ENCODE measurements at regions not wholly inside any gene's neighbourhood (a gene's known extent, or its start where the extent isn't known, plus 50 kb on each side); places are given as distances from the start of the nearest gene placed in this dataset.
A peak's percentile ranks its signal among the peaks of the same experiment; 100 is the strongest.
"Not testable (repeated sequence)": the region's sequence is repeated elsewhere in the genome, so short reads cannot be mapped to it uniquely, and the experiment has no call there.

- not testable (repeated sequence) for DNase-seq
Observed at GRCh38 chr4:131352371-131352770, 1796.7 kb upstream of the PCDH10 start.

GRCh38 chr4:131366714-131367113, 1782.4 kb upstream of the PCDH10 start:
- no peak for DNase-seq

- DNase-seq = no peak
Observed at GRCh38 chr4:131367441-131367840, 1781.7 kb upstream of the PCDH10 start.

- no peak for DNase-seq
Observed at GRCh38 chr4:131370846-131371245, 1778.2 kb upstream of the PCDH10 start.

- no peak for DNase-seq
Observed at GRCh38 chr4:131381055-131381454, 1768.0 kb upstream of the PCDH10 start.

- DNase-seq = no peak
Observed at GRCh38 chr4:131382839-131383238, 1766.3 kb upstream of the PCDH10 start.

GRCh38 chr4:131388277-131388676, 1760.8 kb upstream of the PCDH10 start:
- DNase-seq = no peak

- no peak for DNase-seq
Observed at GRCh38 chr4:131408102-131408501, 1741.0 kb upstream of the PCDH10 start.

- DNase-seq = no peak
Observed at GRCh38 chr4:131411393-131411792, 1737.7 kb upstream of the PCDH10 start.

- DNase-seq = no peak
Observed at GRCh38 chr4:131419147-131419546, 1729.9 kb upstream of the PCDH10 start.

GRCh38 chr4:131426023-131426758, 1722.9 kb upstream of the PCDH10 start:
- DNase-seq = no peak

GRCh38 chr4:131427000-131427399, 1722.1 kb upstream of the PCDH10 start:
- no peak for DNase-seq

- no peak for DNase-seq
Observed at GRCh38 chr4:131430302-131430701, 1718.8 kb upstream of the PCDH10 start.

GRCh38 chr4:131441004-131441688, 1707.9 kb upstream of the PCDH10 start:
- DNase-seq = no peak

GRCh38 chr4:131447883-131448282, 1701.2 kb upstream of the PCDH10 start:
- no peak for DNase-seq

- no peak for DNase-seq
Observed at GRCh38 chr4:131450572-131451209, 1698.4 kb upstream of the PCDH10 start.

GRCh38 chr4:131459430-131460101, 1689.5 kb upstream of the PCDH10 start:
- DNase-seq = no peak

GRCh38 chr4:131470360-131470759, 1678.7 kb upstream of the PCDH10 start:
- DNase-seq = no peak

- no peak for DNase-seq
Observed at GRCh38 chr4:131488772-131489171, 1660.3 kb upstream of the PCDH10 start.

- not testable (repeated sequence) for DNase-seq
Observed at GRCh38 chr4:131496211-131496610, 1652.9 kb upstream of the PCDH10 start.

- DNase-seq = peak; percentile 1
Observed at GRCh38 chr4:131499141-131499873, 1649.8 kb upstream of the PCDH10 start.

GRCh38 chr4:131509521-131509920, 1639.6 kb upstream of the PCDH10 start:
- no peak for DNase-seq
